Loucy (cell line): ENCODE measurements at regions not wholly inside any gene's neighbourhood (a gene's known extent, or its start where the extent isn't known, plus 50 kb on each side); places are given as distances from the start of the nearest gene placed in this dataset.

Experiments used
- CTCF ChIP-seq: fragments of 200-600 bp; sonication (generic); conservative IDR thresholded peaks from 2 replicates; pipeline ENCODE4 v1.5.1; 2014; ENCODE audit warnings: mild to moderate bottlenecking, antibody characterized with exemption, low read length
- EZH2phosphoT487 ChIP-seq: fragments of 200-600 bp; IDR thresholded peaks from 2 replicates; pipeline ENCODE4 v1.6.1; 2018; ENCODE audit warnings: antibody characterized with exemption, mild to moderate bottlenecking, moderate library complexity, borderline replicate concordance

GRCh38 chr7:54933643-54934042, 85.2 kb upstream of the EGFR start:
- no peak for TF ChIP-seq CTCF
- no peak for TF ChIP-seq EZH2phosphoT487
